ENCODE measurements at regions not wholly inside any gene's neighbourhood (a gene's known extent, or its start where the extent isn't known, plus 50 kb on each side); places are given as distances from the start of the nearest gene placed in this dataset.
"Not testable (repeated sequence)": the region's sequence is repeated elsewhere in the genome, so short reads cannot be mapped to it uniquely, and the experiment has no call there.

GRCh38 chr15:81828135-81828534, 217.7 kb downstream of the MEX3B start:
- FAIRE-seq (no peak), DNase-seq (ENCODE audit: insufficient read length, low spot score) (no peak)
- TF ChIP-seq CTCF (IDR thresholded peaks at IDR 0.05; ENCODE audit: insufficient read depth, missing control alignments), result no peak

- no peak for DNase-seq (ENCODE audit: insufficient read length, low spot score)
- no peak for TF ChIP-seq CTCF (IDR thresholded peaks at IDR 0.05; ENCODE audit: insufficient read depth, missing control alignments)
- FAIRE-seq, result no peak
These were observed 220.7 kb downstream of the MEX3B start for GRCh38 chr15:81825136-81825535.

DNA sequence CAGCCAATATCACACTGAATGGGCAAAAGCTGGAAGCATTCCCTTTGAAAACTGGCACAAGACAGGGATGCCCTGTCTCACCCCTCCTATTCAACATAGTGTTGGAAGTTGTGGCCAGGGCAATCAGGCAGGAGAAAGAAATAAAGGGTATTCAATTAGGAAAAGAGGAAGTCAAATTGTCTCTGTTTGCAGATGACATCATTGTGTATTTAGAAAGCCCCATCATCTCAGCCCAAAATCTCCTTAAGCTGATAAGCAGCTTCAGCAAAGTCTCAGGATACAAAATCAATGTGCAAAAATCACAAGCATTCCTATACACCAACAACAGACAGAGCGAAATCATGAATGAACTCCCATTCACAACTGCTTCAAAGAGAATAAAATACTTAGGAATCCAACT, 223.2 kb downstream of the MEX3B start:
- FAIRE-seq; DNase-seq (ENCODE audit: insufficient read length, low spot score): not testable (repeated sequence)

DNA sequence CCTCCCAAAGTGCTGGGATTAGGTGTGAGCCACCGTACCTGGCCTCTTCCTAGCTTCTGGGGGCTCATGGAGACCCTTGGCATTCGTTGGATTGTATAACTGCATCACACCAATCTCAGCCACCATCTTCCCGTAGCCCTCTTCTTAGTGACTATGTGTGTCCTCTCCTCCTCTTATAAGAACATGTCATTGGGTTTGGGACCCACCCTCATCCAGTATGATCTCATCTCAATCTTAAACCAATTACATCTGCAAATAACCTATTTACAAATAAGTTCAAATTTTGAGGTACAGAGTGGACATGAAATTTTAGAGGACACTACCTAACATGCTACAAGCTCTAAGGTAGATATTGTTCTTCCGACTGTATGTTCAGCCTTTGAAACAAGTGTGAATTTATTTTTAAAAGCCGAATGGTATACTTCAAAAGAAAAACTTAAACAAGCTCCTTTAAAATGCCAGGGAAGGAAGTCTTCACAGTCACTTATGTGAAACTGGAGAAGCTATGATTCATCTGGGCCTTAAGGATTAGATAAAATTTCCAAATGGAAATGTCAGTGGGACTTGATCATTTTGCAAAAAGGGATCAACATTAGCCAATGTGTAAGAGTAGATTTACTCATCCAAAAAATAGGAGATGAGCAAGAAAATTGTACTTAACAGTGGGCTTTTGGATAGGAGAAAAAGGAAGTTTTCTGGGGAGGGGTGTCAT, 225.7 kb downstream of the MEX3B start:
- DNase-seq (ENCODE audit: insufficient read length, low spot score), result no peak
- TF ChIP-seq CTCF (IDR thresholded peaks at IDR 0.05; ENCODE audit: insufficient read depth, missing control alignments), result no peak
- FAIRE-seq, result no peak

GRCh38 chr15:81814882-81815455, 230.8 kb downstream of the MEX3B start:
- FAIRE-seq (no peak), DNase-seq (ENCODE audit: insufficient read length, low spot score) (no peak)
- no peak for TF ChIP-seq CTCF (IDR thresholded peaks at IDR 0.05; ENCODE audit: insufficient read depth, missing control alignments)

DNA sequence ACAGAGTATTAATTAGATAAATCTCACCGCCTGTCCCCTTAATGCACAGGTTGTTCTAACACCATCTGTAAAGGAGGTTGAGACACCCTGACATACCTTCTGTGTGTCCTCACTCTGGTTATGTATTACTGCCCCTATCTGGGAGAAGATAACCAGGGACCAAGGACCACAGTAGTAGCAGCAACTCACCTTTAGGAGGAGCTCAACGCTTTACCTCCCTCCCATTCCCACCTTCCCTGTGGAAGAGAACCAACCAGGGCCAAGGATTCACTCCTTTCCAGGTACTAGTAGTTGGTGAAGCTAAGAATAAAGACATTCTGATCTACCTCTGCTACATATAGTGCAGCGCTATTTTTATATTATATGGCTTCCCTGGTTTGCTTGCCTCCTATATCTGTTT, 232.6 kb downstream of the MEX3B start:
- FAIRE-seq, result no peak
- no peak for DNase-seq (ENCODE audit: insufficient read length, low spot score)

GRCh38 chr15:81812456-81812855, 233.4 kb downstream of the MEX3B start:
- TF ChIP-seq CTCF (IDR thresholded peaks at IDR 0.05; ENCODE audit: insufficient read depth, missing control alignments), result no peak
- DNase-seq (ENCODE audit: insufficient read length, low spot score) (no peak), FAIRE-seq (no peak)

More for the DNA sequence above, 232.6 kb downstream of the MEX3B start:
- peak; percentile 18 for TF ChIP-seq CTCF (IDR thresholded peaks at IDR 0.05; ENCODE audit: insufficient read depth, missing control alignments)

Data from D721Med (cell line).